Thoracic aorta (tissue), 2 donors: ENCODE measurements at regions not wholly inside any gene's neighbourhood (a gene's known extent, or its start where the extent isn't known, plus 50 kb on each side); places are given as distances from the start of the nearest gene placed in this dataset.

Source experiments
- ATAC-seq: fragments of 150-250 bp; one replicate; pipeline ENCODE4 v1.8.0; 2017; ENCODE audit warnings: low read depth; ENCODE audit not compliant: insufficient number of reproducible peaks, low FRiP score
- DNase-seq: peaks from one replicate; pipeline ENCODE4 v3.0.0-alpha.2; 2020; ENCODE audit warnings: low spot score
- H3K27ac ChIP-seq, 2 donors: fragments of 200-600 bp; sonication (generic); 1 replicate in 1 of 2; 2 replicates in 1 of 2; pipeline ENCODE4 v1.5.1; 2016; ENCODE audit warnings: mild to moderate bottlenecking in 2 of 2, moderate library complexity in 2 of 2
- H3K27me3 ChIP-seq: fragments of 200-600 bp; sonication (generic); replicated peaks from 2 replicates; pipeline ENCODE4 v1.6.0; 2016; ENCODE audit warnings: mild to moderate bottlenecking; ENCODE audit not compliant: insufficient read depth
- H3K36me3 ChIP-seq: fragments of 200-600 bp; sonication (generic); one replicate; pipeline ENCODE4 v1.5.1; 2016
- H3K4me1 ChIP-seq, 2 donors: fragments of 200-600 bp; sonication (generic); 1 replicate in 1 of 2; 2 replicates in 1 of 2; pipeline versions ENCODE4 v1.5.1 to v1.6.0; 2016; ENCODE audit warnings: low read depth in 2 of 2, mild to moderate bottlenecking in 1 of 2; ENCODE audit not compliant: control insufficient read depth in 1 of 2
- H3K4me3 ChIP-seq: fragments of 200-600 bp; sonication (generic); 2 replicates; pipeline ENCODE4 v1.5.1; 2016; ENCODE audit warnings: mild to moderate bottlenecking
- H3K9me3 ChIP-seq: fragments of 200-600 bp; sonication (generic); 2 replicates; pipeline ENCODE4 v1.5.1; 2016
- TF ChIP-seq, protein P1 (sequence below): fragments of 200-600 bp; sonication (generic); IDR thresholded peaks from one replicate; pipeline ENCODE4 v1.5.1; 2019; ENCODE audit warnings: antibody characterized with exemption

DNA sequence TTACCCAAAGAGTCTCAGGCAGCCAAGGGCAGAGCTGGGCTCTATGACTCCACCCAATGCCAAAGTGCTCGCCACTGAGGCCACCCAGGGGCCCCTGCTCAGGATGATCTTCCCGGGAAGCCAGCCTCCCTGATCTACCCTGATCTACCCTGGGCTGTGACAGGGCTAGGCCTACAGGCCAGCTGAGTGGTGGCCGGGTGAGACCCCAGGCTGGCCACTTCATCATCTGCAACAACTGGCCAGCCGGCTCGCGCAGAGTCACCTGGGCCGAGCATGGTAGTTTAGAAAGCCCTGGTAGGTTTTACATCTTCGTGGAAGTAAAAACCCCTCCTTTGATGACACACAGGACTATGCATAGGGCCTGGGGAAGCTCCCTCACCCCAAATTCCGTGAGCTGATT, 276.3 kb downstream of the NDUFA10 start:
- TF ChIP-seq, protein P1, sequence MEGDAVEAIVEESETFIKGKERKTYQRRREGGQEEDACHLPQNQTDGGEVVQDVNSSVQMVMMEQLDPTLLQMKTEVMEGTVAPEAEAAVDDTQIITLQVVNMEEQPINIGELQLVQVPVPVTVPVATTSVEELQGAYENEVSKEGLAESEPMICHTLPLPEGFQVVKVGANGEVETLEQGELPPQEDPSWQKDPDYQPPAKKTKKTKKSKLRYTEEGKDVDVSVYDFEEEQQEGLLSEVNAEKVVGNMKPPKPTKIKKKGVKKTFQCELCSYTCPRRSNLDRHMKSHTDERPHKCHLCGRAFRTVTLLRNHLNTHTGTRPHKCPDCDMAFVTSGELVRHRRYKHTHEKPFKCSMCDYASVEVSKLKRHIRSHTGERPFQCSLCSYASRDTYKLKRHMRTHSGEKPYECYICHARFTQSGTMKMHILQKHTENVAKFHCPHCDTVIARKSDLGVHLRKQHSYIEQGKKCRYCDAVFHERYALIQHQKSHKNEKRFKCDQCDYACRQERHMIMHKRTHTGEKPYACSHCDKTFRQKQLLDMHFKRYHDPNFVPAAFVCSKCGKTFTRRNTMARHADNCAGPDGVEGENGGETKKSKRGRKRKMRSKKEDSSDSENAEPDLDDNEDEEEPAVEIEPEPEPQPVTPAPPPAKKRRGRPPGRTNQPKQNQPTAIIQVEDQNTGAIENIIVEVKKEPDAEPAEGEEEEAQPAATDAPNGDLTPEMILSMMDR: no peak
- no peak overlapping the region for H3K27ac ChIP-seq
- no peaks in the 10 kb centered on the region for H3K36me3 ChIP-seq
- peaks cover 15 to 27% of the 10 kb centered on the region in 2 donors for H3K4me1 ChIP-seq
- DNase-seq: no peak
- no peaks in the 10 kb centered on the region for H3K27me3 ChIP-seq
- H3K9me3 ChIP-seq: no peaks in the 10 kb centered on the region
- no peak for ATAC-seq
- H3K4me3 ChIP-seq: no peak overlapping the region

DNA sequence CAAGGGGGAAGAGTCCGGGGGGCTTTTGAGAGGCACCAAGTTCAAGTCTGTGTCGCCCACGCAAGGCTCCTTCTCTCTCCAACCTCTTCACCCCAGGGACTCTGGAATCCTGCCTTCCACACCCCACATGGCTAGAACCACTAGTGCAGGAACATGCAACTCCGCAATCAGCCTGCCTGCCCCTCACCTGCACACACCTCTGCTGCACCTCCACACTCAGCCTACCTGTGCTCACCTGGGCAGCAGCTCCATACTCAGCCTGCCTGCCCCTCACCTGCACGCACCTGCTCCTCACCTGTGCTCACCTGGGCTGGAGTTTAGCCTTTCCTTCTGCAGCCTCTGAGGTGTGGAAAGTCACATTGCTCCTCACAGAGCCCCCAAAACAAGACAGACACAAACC, 277.4 kb downstream of the NDUFA10 start:
- Histone ChIP-seq H3K4me1 (peaks cover 15 to 18% of the 10 kb centered on the region in 2 donors), H3K27ac (no peak overlapping the region), H3K27me3 (no peaks in the 10 kb centered on the region), H3K36me3 (no peaks in the 10 kb centered on the region), H3K4me3 (no peak overlapping the region), H3K9me3 (no peaks in the 10 kb centered on the region)
- DNase-seq (no peak), ATAC-seq (no peak)
- TF ChIP-seq, protein P1: no peak

DNA sequence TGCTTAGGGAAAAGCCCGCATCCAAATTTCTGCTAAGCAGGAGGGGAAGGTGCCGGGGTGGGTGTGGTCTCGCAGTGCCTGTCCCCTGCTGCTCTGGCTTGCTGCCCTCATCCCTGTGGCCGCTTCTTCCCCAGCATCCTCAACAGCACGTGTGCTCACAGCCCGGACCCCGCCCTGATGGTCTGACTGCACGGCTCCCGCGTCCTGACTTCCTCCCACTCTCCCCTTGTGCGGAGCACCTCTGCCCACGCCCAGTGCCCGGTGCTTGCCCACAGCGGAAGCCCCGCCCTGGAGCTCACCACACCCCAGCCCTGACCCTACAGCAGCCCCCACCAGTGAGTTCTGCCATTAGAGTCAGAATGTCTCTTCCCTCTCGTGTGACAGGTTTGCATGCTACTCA, 277.9 kb downstream of the NDUFA10 start:
- Histone ChIP-seq H3K4me1 (peaks cover 11 to 13% of the 10 kb centered on the region in 2 donors), H3K27me3 (no peaks in the 10 kb centered on the region), H3K27ac (no peak overlapping the region), H3K36me3 (no peaks in the 10 kb centered on the region), H3K4me3 (no peak overlapping the region), H3K9me3 (no peaks in the 10 kb centered on the region)
- DNase-seq (no peak), ATAC-seq (no peak)
- TF ChIP-seq, protein P1: no peak

DNA sequence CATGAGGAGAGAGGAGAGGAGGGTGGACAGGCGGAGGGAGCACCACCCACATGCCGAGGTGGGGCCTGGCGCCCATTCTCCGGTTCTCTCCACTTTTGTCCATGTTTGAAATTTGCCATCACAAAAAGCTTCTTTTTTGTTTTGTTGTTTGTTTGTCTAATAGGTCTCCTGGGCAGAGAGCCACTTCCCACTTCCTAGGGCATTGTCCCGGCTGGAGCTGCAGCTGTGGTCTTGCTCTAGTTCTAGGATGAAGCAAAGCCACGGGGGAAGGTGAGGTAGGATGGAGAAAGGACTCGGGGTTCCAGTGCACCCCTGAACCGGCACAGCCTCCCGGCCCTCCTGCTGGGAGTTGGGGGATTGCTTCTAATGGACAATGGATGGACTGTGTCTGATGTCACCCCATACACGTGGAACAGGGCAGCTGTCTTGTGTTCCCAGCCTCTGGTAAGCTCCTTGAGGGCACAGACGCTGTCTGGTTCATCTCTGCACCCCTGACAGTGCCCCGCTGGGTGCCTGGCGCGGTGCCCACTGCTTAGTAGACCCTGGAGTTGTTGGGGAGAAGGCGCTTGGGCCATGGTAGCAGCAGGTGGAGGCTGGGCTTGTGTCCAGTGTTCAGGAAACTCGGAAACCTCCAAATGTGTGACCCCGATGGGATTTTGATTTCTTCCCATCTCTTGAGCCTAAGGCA, 278.4 kb downstream of the NDUFA10 start:
- ATAC-seq: no peak
- Histone ChIP-seq H3K27me3 (no peaks in the 10 kb centered on the region), H3K4me3 (no peak overlapping the region), H3K27ac (no peak overlapping the region), H3K36me3 (no peaks in the 10 kb centered on the region), H3K9me3 (no peaks in the 10 kb centered on the region), H3K4me1 (peaks cover 5 to 8% of the 10 kb centered on the region in 2 donors)
- DNase-seq: no peak
- TF ChIP-seq, protein P1: no peak

DNA sequence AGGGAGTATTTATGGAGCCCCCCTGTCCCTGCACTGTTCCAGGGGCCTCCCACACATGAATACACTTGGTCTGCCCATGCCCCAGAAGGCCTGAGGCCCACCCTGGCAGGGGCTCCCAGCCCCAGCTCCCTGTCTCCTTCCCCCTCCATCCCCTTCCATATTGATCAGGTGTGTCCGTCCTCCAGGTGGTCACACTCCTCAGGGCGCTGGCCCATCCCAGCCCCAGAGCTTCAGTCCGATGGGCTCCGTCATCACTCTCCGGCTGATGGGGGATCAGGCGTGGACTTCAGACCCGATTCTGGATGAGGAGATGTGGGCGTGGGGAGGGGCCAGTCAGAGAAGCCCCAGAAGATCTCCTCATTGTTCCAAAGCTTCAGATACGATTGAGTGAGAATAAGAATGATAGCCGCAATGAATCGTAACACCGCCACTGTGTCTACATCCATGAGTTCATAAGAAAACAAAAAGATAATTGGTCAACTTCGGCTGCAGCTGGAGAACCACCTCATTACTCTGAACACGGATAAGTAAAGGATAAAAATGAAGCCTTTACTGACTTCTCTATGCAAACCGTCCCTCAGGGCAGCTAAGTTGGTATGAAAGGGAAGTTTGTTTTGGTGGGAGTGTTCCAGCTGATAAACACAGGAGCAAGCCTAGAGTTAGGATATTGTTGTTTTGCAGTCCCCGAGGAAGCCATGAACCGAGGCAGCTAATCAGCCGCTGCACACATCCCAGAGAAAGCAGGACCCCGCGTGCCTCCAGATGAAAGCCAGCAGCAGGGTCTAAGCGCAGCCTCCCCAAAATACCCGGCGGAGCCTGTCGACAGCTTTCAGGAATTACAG, 279.5 kb downstream of the NDUFA10 start:
- Histone ChIP-seq H3K27ac (no peak overlapping the region), H3K36me3 (no peaks in the 10 kb centered on the region), H3K9me3 (no peaks in the 10 kb centered on the region), H3K4me1 (no peaks in the 10 kb centered on the region), H3K27me3 (no peaks in the 10 kb centered on the region), H3K4me3 (no peak overlapping the region)
- no peak for DNase-seq
- ATAC-seq: no peak
- TF ChIP-seq, protein P1: no peak
